ENCODE measurements at regions not wholly inside any gene's neighbourhood (a gene's known extent, or its start where the extent isn't known, plus 50 kb on each side); places are given as distances from the start of the nearest gene placed in this dataset.

GRCh38 chr5:29822521-29822920, 1371.0 kb upstream of the CDH6 start:
- Histone ChIP-seq H3K4me2 (no peak overlapping the region), H3F3A (replicated peaks; ENCODE audit: low read depth) (no peaks in the 10 kb centered on the region), H3K4me1 (ENCODE audit: insufficient read depth) (no peaks in the 10 kb centered on the region), H4K20me1 (replicated peaks; ENCODE audit: insufficient read depth) (no peaks in the 10 kb centered on the region), H3K79me2 (replicated peaks; ENCODE audit: insufficient read depth) (no peaks in the 10 kb centered on the region), H3K4me3 (no peak overlapping the region), H3K27ac (ENCODE audit: low read depth) (no peak overlapping the region), H3K9me2 (ENCODE audit: insufficient read depth) (no peaks in the 10 kb centered on the region), H3K27me3 (ENCODE audit: insufficient read depth) (no peaks in the 10 kb centered on the region), H3K36me3 (ENCODE audit: insufficient read depth) (no peaks in the 10 kb centered on the region), H2AFZ (no peak overlapping the region)
- H3K36me3 Mint-ChIP-seq (ENCODE audit: low read depth), result no peaks in the 10 kb centered on the region
- no peak for TF ChIP-seq POLR2AphosphoS5 (IDR thresholded peaks at IDR 0.05; ENCODE audit: low read depth)
- TF ChIP-seq EZH2phosphoT487 (IDR thresholded peaks at IDR 0.05; ENCODE audit: unreplicated experiment), result no peak
- no peak for TF ChIP-seq REST (IDR thresholded peaks at IDR 0.05; ENCODE audit: unreplicated experiment)
- no peak for TF ChIP-seq STAT1 (IDR thresholded peaks at IDR 0.05; ENCODE audit: unreplicated experiment)
- no peak for TF ChIP-seq NANOG (IDR thresholded peaks at IDR 0.05; ENCODE audit: borderline replicate concordance)
- TF ChIP-seq EZH2 (IDR thresholded peaks at IDR 0.05; ENCODE audit: low read depth, unreplicated experiment), result no peak
- TF ChIP-seq CREB1 (CRISPR knock-in tag; IDR thresholded peaks at IDR 0.05; ENCODE audit: low read depth), result no peak
- TF ChIP-seq CTCF (conservative IDR thresholded peaks at IDR 0.05; ENCODE audit: low read depth in 2 of 2), result no peak
- no peak for TF ChIP-seq ETS1 (IDR thresholded peaks at IDR 0.05)
- no peak for TF ChIP-seq ZNF462 (CRISPR knock-in tag; IDR thresholded peaks at IDR 0.05)
- no peak for TF ChIP-seq ZNF331 (CRISPR knock-in tag; IDR thresholded peaks at IDR 0.05; ENCODE audit: low read depth)
- TF ChIP-seq JUNB (IDR thresholded peaks at IDR 0.05; ENCODE audit: unreplicated experiment), result no peak
- no peak for TF ChIP-seq ZNF114 (CRISPR knock-in tag; IDR thresholded peaks at IDR 0.05)
- peaks cover 2% of the 10 kb centered on the region for H3K27me3 Mint-ChIP-seq (ENCODE audit: insufficient read depth, low read depth, poor library complexity)
- H3K9me3 Mint-ChIP-seq, result no peaks in the 10 kb centered on the region
- DNase-seq (ENCODE audit: low spot score), result no peak
- H3K27ac Mint-ChIP-seq, result no peak overlapping the region
- peaks cover 6% of the 10 kb centered on the region for H3K4me1 Mint-ChIP-seq
- H3K4me3 Mint-ChIP-seq, result no peak overlapping the region
- ATAC-seq, result no peak

Measured in GM23338 (cell line).